IMR-90 (cell line): ENCODE measurements at regions not wholly inside any gene's neighbourhood (a gene's known extent, or its start where the extent isn't known, plus 50 kb on each side); places are given as distances from the start of the nearest gene placed in this dataset.

Source experiments
- ATAC-seq: fragments of 200-7000 bp; cut with Tn5 transposase; 2 replicates; pipeline ENCODE4 v1.9.1; 2020; ENCODE audit warnings: low read depth, mild to moderate bottlenecking, moderate library complexity
- BruUV-seq: library from RNA; stranded (reverse); fragments of 400-500 nt; replicated peaks from 2 replicates; lab custom pipeline; 2021; lab: Mats Ljungman, UMichigan
- CTCF ChIA-PET: fragments of 300-600 bp; formaldehyde crosslinking; extraction: SDS; loops from one replicate; lab custom pipeline; 2021; ENCODE audit warnings: antibody characterized with exemption; lab: Yijun Ruan, JAX
- POLR2A ChIA-PET: fragments of 300-600 bp; sonication (Branson Sonifier 250); formaldehyde crosslinking; loops from one replicate; lab custom pipeline; 2022; ENCODE audit warnings: antibody characterized with exemption; ENCODE audit not compliant: unreplicated experiment; lab: Charles Lee
- DNase-seq: peaks from one replicate; pipeline ENCODE4 v3.0.0; 2013
- H2AFZ ChIP-seq: replicated peaks from 2 replicates; pipeline ENCODE3; 2013; ENCODE audit warnings: low read length, mild to moderate bottlenecking; ENCODE audit not compliant: poor library complexity
- H2AK5ac ChIP-seq: 2 replicates; pipeline ENCODE4 v1.6.1; 2013; ENCODE audit warnings: low read depth, low read length, inconsistent platforms
- H2AK9ac ChIP-seq: replicated peaks from 2 replicates; pipeline ENCODE3; 2013; ENCODE audit warnings: mild to moderate bottlenecking, low read depth, low read length, moderate library complexity; ENCODE audit not compliant: poor library complexity
- H2BK120ac ChIP-seq: 2 replicates; pipeline ENCODE4 v1.6.1; 2013; ENCODE audit warnings: low read depth, low read length, inconsistent platforms
- H2BK15ac ChIP-seq: 3 replicates; pipeline ENCODE4 v1.6.1; 2013; ENCODE audit warnings: low read depth, low read length, inconsistent platforms
- H2BK20ac ChIP-seq: 2 replicates; pipeline ENCODE4 v1.6.1; 2013; ENCODE audit warnings: low read depth, mild to moderate bottlenecking, inconsistent platforms, low read length, moderate library complexity
- H2BK5ac ChIP-seq: 2 replicates; pipeline ENCODE4 v1.6.1; 2013; ENCODE audit warnings: mild to moderate bottlenecking, low read depth, low read length, inconsistent platforms; ENCODE audit not compliant: poor library complexity, severe bottlenecking
- H3K14ac ChIP-seq: replicated peaks from 2 replicates; pipeline ENCODE4 v1.6.1; 2013; ENCODE audit warnings: low read depth, low read length, inconsistent platforms
- H3K18ac ChIP-seq: 2 replicates; pipeline ENCODE4 v1.6.1; 2013; ENCODE audit warnings: low read depth, low read length, control low read depth
- H3K23ac ChIP-seq: 2 replicates; pipeline ENCODE4 v1.6.1; 2013; ENCODE audit warnings: low read depth, low read length, inconsistent platforms
- H3K27ac ChIP-seq: 2 replicates; pipeline ENCODE4 v1.5.1; 2013; ENCODE audit warnings: mild to moderate bottlenecking, control low read depth, low read length; ENCODE audit not compliant: insufficient read depth
- H3K27me3 ChIP-seq: 2 replicates; pipeline ENCODE4 v1.6.1; 2013; ENCODE audit warnings: low read length; ENCODE audit not compliant: control insufficient read depth, insufficient read depth
- H3K36me3 ChIP-seq: 2 replicates; pipeline ENCODE4 v1.6.1; 2013; ENCODE audit warnings: low read length, mixed read lengths; ENCODE audit not compliant: control insufficient read depth, insufficient read depth
- H3K4ac ChIP-seq: 2 replicates; pipeline ENCODE4 v1.6.1; 2013; ENCODE audit warnings: low read depth, low read length, inconsistent platforms
- H3K4me1 ChIP-seq: 2 replicates; pipeline ENCODE4 v1.6.1; 2013; ENCODE audit warnings: low read length, mixed read lengths; ENCODE audit not compliant: control insufficient read depth, insufficient read depth
- H3K4me2 ChIP-seq: 2 replicates; pipeline ENCODE4 v1.6.1; 2013; ENCODE audit warnings: low read depth, mild to moderate bottlenecking, control low read depth, low read length, moderate library complexity
- H3K4me3 ChIP-seq: 2 replicates; pipeline ENCODE4 v1.5.1; 2013; ENCODE audit warnings: low read depth, mild to moderate bottlenecking, control low read depth, low read length, moderate library complexity; ENCODE audit not compliant: insufficient read depth
- H3K56ac ChIP-seq: 2 replicates; pipeline ENCODE4 v1.6.1; 2013; ENCODE audit warnings: low read length, inconsistent platforms; ENCODE audit not compliant: insufficient read depth; ENCODE audit errors: extremely low read depth
- H3K79me1 ChIP-seq, 2 experiments: 2 replicates each; pipeline ENCODE4 v1.6.1; 2013; ENCODE audit warnings: low read length in 2 of 2, inconsistent platforms in 1 of 2, low read depth in 1 of 2
- H3K9ac ChIP-seq: 2 replicates; pipeline ENCODE4 v1.6.1; 2013; ENCODE audit warnings: low read depth, low read length, control low read depth
- H3K9me1 ChIP-seq: 2 replicates; pipeline ENCODE4 v1.6.1; 2013; ENCODE audit warnings: low read length, inconsistent platforms; ENCODE audit not compliant: insufficient read depth
- H3K9me3 ChIP-seq: 2 replicates; pipeline ENCODE4 v1.6.1; 2013; ENCODE audit warnings: low read length; ENCODE audit not compliant: control insufficient read depth, insufficient read depth
- H4K20me1 ChIP-seq: 2 replicates; pipeline ENCODE4 v1.6.1; 2013; ENCODE audit warnings: low read length, inconsistent platforms; ENCODE audit not compliant: insufficient read depth
- H4K5ac ChIP-seq: 2 replicates; pipeline ENCODE4 v1.6.1; 2013; ENCODE audit warnings: mild to moderate bottlenecking, low read depth, low read length, control low read depth
- H4K8ac ChIP-seq, 2 experiments: 2 replicates each; pipeline ENCODE4 v1.6.1; 2013; ENCODE audit warnings: low read depth in 2 of 2, low read length in 2 of 2, control low read depth in 1 of 2, inconsistent platforms in 1 of 2
- H4K91ac ChIP-seq: 2 replicates; pipeline ENCODE4 v1.6.1; 2013; ENCODE audit warnings: low read depth, low read length, inconsistent platforms; ENCODE audit not compliant: insufficient read depth
- BHLHE40 ChIP-seq: fragments of 150-350 bp; IDR thresholded peaks from 2 replicates; pipeline ENCODE4 v1.6.1; 2016; ENCODE audit warnings: mild to moderate bottlenecking, low read depth, low read length
- CEBPB ChIP-seq: IDR thresholded peaks from 2 replicates; pipeline ENCODE4 v1.6.1; 2012; ENCODE audit warnings: low read depth, low read length, improper control_type of control experiment
- CHD1 ChIP-seq: IDR thresholded peaks from 2 replicates; pipeline ENCODE4 v1.6.1; 2012; ENCODE audit warnings: low read depth, low read length, improper control_type of control experiment
- FOS ChIP-seq: fragments of 150-350 bp; IDR thresholded peaks from 2 replicates; pipeline ENCODE4 v1.6.1; 2016; ENCODE audit warnings: low read depth, low read length
- MAFK ChIP-seq: IDR thresholded peaks from 2 replicates; pipeline ENCODE4 v1.6.1; 2012; ENCODE audit warnings: low read depth, low read length, improper control_type of control experiment
- MAZ ChIP-seq: IDR thresholded peaks from 2 replicates; pipeline ENCODE4 v1.6.1; 2012; ENCODE audit warnings: low read depth, mild to moderate bottlenecking, low read length, improper control_type of control experiment, moderate library complexity, borderline replicate concordance
- MXI1 ChIP-seq: IDR thresholded peaks from 2 replicates; pipeline ENCODE4 v1.6.1; 2012; ENCODE audit warnings: low read depth, mild to moderate bottlenecking, low read length, moderate library complexity, borderline replicate concordance
- NFE2L2 ChIP-seq: fragments of 150-350 bp; IDR thresholded peaks from 2 replicates; pipeline ENCODE4 v1.6.1; 2016; ENCODE audit warnings: low read depth, mild to moderate bottlenecking, low read length
- POLR2A ChIP-seq: IDR thresholded peaks from 2 replicates; pipeline ENCODE4 v1.6.1; 2012; ENCODE audit warnings: mild to moderate bottlenecking, low read depth, low read length
- RAD21 ChIP-seq: IDR thresholded peaks from 2 replicates; pipeline ENCODE4 v1.6.1; 2012; ENCODE audit warnings: low read length, improper control_type of control experiment
- RCOR1 ChIP-seq: IDR thresholded peaks from 2 replicates; pipeline ENCODE4 v1.6.1; 2012; ENCODE audit warnings: mild to moderate bottlenecking, low read length, improper control_type of control experiment; ENCODE audit not compliant: insufficient replicate concordance
- RFX5 ChIP-seq: IDR thresholded peaks from 2 replicates; pipeline ENCODE4 v1.8.0; 2012; ENCODE audit warnings: low read depth, mild to moderate bottlenecking, low read length, moderate library complexity
- SMC3 ChIP-seq: fragments of 150-350 bp; IDR thresholded peaks from 2 replicates; pipeline ENCODE4 v1.6.1; 2016; ENCODE audit warnings: low read depth, mild to moderate bottlenecking, antibody characterized with exemption, low read length, moderate library complexity
- WGBS, 2 experiments: methylation state at CpG; one replicate each; pipeline versions ENCODE4 v1.1.5 to v1.1.7; 2013; ENCODE audit warnings: missing lambda C conversion rate in 2 of 2; ENCODE audit not compliant: insufficient read length in 1 of 2; ENCODE audit errors: extremely low coverage in 2 of 2; 5-methylcytosine and 5-hydroxymethylcytosine counted together
- dilution Hi-C: fragments of 300-500 bp; cut with HindIII; formaldehyde crosslinking; loops from one replicate; pipeline ENCODE4 v1.14.3; 2018; ENCODE audit warnings: low sequenced_read_pairs; ENCODE audit not compliant: unreplicated experiment
- in situ Hi-C: fragments of 300-500 bp; cut with MboI; formaldehyde crosslinking; loops from 3 replicates; pipeline ENCODE4 v1.14.3; 2019; ENCODE audit warnings: low sequenced_read_pairs, inconsistent platforms, mixed read lengths
- intact Hi-C: fragments of 100-400 bp; cut with micrococcal nuclease; formaldehyde crosslinking; loops from 2 replicates; pipeline ENCODE4 v1.10.0; 2022
- TF ChIP-seq, protein P1 (sequence below): fragments of 150-350 bp; IDR thresholded peaks from 2 replicates; pipeline ENCODE4 v1.6.1; 2016; ENCODE audit warnings: low read depth, mild to moderate bottlenecking, low read length, moderate library complexity, borderline replicate concordance
- TF ChIP-seq, protein P2 (sequence below): conservative IDR thresholded peaks from 2 replicates; pipeline ENCODE4 v1.5.1; 2012; ENCODE audit warnings: mild to moderate bottlenecking, low read depth, low read length, improper control_type of control experiment
- TF ChIP-seq, protein P3 (sequence below): fragments of 150-350 bp; IDR thresholded peaks from 2 replicates; pipeline ENCODE4 v1.6.1; 2017; ENCODE audit warnings: mild to moderate bottlenecking, antibody characterized with exemption, low read length, low read depth

DNA sequence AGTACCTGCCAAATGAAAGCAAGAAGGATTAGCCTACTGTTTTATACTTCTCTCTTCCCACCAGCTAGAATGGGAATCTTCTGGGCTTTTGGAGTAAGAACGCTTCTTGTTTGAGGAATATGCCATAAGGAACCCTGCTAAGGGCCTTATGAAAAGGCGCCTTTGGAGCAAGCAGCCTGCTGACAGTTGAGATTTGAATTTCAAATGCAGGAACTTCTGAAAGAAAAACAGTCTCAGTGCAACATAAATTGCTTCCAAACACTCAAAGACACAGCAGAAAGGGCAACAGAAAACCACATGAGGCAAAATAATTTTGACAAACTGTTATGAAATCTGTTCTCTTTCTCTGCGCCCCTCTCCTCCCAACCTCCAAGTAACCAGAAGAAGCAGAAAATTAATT is 149.4 kb upstream of the B3GAT2 start:
- no peak overlapping the region for H2BK5ac ChIP-seq
- intact Hi-C loops (no loop called here), dilution Hi-C loops (no loop called here), in situ Hi-C loops (no loop called here)
- no peak overlapping the region for H2AK5ac ChIP-seq
- ATAC-seq (no peak), DNase-seq (no peak)
- H2AFZ ChIP-seq = no peak overlapping the region
- no peak overlapping the region for H4K8ac ChIP-seq
- H2BK20ac ChIP-seq = no peak overlapping the region
- H3K4me3 ChIP-seq = no peak overlapping the region
- H3K27me3 ChIP-seq = peaks cover 8% of the 10 kb centered on the region
- H3K36me3 ChIP-seq = no peaks in the 10 kb centered on the region
- no peak overlapping the region for H3K14ac ChIP-seq
- WGBS, 2 experiments = no CpG with 5 or more reads among the region's 3 CpGs
- no peak overlapping the region for H3K4me2 ChIP-seq
- no peak overlapping the region for H3K9ac ChIP-seq
- no peak overlapping the region for H2AK9ac ChIP-seq
- H3K9me3 ChIP-seq = no peaks in the 10 kb centered on the region
- no peak overlapping the region for H3K18ac ChIP-seq
- no peak overlapping the region for H4K91ac ChIP-seq
- no peaks in the 10 kb centered on the region for H3K9me1 ChIP-seq
- H3K4ac ChIP-seq = no peak overlapping the region
- no peaks in the 10 kb centered on the region for H3K79me1 ChIP-seq
- TF ChIP-seq MAFK (no peak), MAZ (no peak), SMC3 (no peak), CHD1 (no peak), MXI1 (no peak), BHLHE40 (no peak), RAD21 (no peak), NFE2L2 (no peak), RCOR1 (no peak), FOS (no peak), CEBPB (no peak), POLR2A (no peak), RFX5 (no peak)
- TF ChIP-seq, protein P1, sequence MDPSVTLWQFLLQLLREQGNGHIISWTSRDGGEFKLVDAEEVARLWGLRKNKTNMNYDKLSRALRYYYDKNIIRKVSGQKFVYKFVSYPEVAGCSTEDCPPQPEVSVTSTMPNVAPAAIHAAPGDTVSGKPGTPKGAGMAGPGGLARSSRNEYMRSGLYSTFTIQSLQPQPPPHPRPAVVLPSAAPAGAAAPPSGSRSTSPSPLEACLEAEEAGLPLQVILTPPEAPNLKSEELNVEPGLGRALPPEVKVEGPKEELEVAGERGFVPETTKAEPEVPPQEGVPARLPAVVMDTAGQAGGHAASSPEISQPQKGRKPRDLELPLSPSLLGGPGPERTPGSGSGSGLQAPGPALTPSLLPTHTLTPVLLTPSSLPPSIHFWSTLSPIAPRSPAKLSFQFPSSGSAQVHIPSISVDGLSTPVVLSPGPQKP = no peak
- TF ChIP-seq, protein P2, sequence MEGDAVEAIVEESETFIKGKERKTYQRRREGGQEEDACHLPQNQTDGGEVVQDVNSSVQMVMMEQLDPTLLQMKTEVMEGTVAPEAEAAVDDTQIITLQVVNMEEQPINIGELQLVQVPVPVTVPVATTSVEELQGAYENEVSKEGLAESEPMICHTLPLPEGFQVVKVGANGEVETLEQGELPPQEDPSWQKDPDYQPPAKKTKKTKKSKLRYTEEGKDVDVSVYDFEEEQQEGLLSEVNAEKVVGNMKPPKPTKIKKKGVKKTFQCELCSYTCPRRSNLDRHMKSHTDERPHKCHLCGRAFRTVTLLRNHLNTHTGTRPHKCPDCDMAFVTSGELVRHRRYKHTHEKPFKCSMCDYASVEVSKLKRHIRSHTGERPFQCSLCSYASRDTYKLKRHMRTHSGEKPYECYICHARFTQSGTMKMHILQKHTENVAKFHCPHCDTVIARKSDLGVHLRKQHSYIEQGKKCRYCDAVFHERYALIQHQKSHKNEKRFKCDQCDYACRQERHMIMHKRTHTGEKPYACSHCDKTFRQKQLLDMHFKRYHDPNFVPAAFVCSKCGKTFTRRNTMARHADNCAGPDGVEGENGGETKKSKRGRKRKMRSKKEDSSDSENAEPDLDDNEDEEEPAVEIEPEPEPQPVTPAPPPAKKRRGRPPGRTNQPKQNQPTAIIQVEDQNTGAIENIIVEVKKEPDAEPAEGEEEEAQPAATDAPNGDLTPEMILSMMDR = no peak
- TF ChIP-seq, protein P3, sequence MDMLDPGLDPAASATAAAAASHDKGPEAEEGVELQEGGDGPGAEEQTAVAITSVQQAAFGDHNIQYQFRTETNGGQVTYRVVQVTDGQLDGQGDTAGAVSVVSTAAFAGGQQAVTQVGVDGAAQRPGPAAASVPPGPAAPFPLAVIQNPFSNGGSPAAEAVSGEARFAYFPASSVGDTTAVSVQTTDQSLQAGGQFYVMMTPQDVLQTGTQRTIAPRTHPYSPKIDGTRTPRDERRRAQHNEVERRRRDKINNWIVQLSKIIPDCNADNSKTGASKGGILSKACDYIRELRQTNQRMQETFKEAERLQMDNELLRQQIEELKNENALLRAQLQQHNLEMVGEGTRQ = no peak
- ChIA-PET CTCF (no interaction called here), POLR2A (no interaction called here)
- no TSS peak for BruUV-seq
- no peaks in the 10 kb centered on the region for H4K20me1 ChIP-seq
- no peak overlapping the region for H2BK120ac ChIP-seq
- H3K27ac ChIP-seq = no peak overlapping the region
- no peak overlapping the region for H4K5ac ChIP-seq
- no peak overlapping the region for H2BK15ac ChIP-seq
- H3K4me1 ChIP-seq = no peaks in the 10 kb centered on the region; the same call in 1 of the 2 replicates
- H3K56ac ChIP-seq = no peak overlapping the region
- no peak overlapping the region for H3K23ac ChIP-seq
